SIG-M5 treated with dmso at 0.1 percent for 504 hours (cell line): ENCODE measurements at regions not wholly inside any gene's neighbourhood (a gene's known extent, or its start where the extent isn't known, plus 50 kb on each side); places are given as distances from the start of the nearest gene placed in this dataset.
"Not testable (repeated sequence)": the region's sequence is repeated elsewhere in the genome, so short reads cannot be mapped to it uniquely, and the experiment has no call there.

Experiments used
- DNase-seq: peaks from one replicate; lab custom pipeline; 2025; ENCODE audit not compliant: unreplicated experiment; lab: John Stamatoyannopoulos, UW

DNA sequence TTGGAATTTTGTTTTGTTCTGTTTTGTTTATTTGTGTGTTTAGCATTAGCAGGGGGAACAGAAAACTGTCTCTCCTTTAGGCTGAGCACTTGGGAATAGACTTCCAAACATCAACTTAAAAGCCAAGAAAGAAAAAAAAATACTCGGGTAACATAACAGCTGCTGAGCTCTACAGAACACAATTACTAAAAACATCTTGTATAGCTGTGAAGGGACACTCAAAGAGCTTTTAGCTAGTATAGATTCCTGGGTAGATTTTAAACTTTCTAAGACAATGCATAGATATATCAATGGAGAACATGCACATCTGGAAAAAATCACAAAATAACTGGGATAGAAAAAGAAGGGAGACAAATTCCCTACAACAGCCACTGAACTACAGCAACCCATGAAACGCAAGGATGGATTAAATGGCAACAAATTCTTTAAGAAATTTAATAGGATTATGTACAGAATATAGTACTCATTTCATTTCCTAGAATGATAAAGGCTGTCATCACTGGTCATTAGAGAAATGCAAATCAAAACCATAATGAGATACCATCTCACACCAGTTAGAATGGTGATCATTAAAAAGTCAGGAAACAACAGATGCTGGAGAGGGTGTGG is 174.3 kb upstream of the KRR1 start:
- no peak for DNase-seq

DNA sequence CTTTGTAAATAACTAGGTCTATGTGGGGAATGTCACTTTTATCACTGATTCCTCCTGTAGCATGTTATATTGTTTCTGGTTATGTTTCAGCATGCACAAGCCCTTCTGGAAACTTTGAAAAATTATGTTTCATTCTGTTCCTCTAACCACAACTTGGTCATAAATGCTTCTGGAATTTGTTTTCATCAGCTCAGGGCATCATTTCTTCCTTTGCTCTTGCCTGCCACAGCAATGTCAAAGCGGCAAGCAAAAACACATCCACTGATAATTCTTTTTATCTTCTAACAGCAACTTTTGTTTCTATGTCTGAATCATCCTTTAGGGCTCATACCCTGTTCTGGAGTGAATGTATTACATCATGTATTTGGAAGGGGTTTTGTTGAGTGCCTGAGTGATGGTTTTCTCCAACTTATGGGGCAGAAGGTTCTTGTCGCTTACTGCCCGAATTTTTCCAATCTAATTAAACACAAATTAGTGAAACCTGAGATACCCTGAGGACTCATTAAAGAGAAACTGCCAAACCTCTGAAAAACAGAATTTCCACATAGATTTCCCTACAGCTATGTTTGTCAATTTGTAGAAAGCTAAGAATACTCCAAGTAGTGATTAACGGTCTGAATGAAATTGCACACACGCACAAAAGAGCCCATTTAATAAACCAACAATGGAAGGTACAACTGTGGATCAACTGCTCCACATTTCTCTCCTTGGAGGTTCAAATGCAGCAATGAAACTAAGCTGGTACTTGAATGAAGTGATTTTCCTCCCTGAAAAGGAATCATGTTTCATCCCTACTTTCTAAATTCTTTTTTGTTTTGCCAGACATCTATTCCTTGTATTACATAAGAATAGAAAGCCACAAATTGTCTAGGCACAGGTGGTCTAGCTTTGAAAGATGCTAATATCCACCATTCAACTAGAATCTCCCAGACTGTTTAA is 173.5 kb upstream of the KRR1 start:
- no peak for DNase-seq

GRCh38 chr12:75683995-75684586 is 172.7 kb upstream of the KRR1 start:
- not testable (repeated sequence) for DNase-seq

GRCh38 chr12:75683220-75683619 is 171.8 kb upstream of the KRR1 start:
- no peak for DNase-seq

GRCh38 chr12:75677522-75677921 is 166.1 kb upstream of the KRR1 start:
- no peak for DNase-seq

- DNase-seq: no peak
Observed at GRCh38 chr12:75674393-75674792, 163.0 kb upstream of the KRR1 start.

- no peak for DNase-seq
Observed at GRCh38 chr12:75672200-75672599, 160.8 kb upstream of the KRR1 start.

- no peak for DNase-seq
Observed at GRCh38 chr12:75670216-75670615, 158.8 kb upstream of the KRR1 start.

DNA sequence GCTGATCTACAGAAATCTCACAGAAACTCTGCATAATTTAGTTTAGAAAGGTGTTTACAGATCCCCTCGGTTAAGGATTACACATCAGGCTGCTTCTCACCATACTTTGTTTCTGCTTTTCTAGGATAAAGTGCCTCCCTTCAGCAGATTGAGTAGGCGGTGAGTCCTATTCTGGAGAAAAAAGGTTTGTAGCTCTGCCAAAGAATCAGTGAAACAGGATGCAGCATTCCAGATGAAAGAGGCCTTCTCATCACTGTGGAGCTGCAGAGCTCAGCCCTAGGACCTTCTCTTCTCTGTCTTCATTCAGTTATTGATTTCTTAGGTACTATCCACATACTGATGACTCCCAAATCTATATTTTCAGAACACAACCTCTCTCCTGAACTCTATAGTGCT is 155.5 kb upstream of the KRR1 start:
- DNase-seq: no peak

DNA sequence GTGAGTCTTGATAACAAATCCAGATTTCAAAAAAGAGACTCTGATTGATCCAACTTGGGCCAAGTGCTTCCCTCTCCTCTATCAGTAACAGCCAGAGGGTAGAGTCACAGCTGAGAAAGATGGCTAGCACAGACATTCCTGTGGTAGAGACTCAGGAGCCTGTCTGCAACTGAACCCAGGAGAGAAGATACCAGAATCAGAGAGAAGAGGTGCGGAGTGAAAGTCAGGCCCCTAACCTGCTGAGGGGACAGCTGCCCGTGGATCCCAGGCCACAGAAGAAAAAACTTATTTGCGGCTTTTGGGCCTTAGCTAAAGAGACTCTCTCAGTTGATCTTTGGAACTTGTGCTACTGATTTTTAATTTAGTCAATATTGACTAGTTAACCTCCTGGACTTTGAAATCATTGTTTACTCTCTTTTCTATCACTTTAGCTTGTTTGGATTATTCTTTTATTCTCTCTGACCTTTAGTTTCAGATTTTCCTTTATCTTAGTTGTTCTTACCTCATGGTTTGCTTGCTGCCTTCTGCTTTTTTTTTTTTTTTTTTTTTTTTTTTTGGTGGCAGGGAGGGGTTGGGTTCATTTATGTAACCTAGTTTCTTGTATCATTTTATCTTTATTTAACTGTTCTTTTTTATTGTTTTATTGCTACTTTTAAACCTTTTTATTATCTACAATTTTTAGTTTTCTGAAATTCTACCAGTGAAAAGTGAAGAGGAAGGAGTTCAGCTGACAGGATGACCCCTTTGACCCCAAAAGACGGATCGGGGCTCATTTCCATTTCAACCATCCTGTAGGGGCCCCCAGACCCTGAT is 154.9 kb upstream of the KRR1 start:
- no peak for DNase-seq

DNA sequence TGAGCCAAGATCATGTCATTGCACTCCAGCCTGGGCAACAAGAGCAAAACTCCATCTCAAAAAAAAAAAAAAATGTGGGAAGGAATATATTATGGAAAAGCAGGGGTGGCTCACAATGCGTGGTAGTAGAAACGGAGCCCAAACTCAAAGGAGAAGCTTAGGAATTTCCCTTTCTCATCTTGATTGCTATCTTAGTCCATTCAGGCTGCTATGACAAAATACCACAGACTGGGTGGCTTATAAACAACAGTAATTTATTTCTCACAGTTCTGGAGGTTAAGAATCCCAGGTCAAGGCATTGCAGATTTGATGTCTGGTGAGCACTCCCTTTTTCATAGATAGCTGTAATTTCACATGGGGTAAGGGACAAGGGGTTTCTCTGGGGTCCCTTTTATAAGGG is 153.8 kb upstream of the KRR1 start:
- DNase-seq: no peak

- DNase-seq: no peak
Observed at GRCh38 chr12:75662511-75663159, 151.2 kb upstream of the KRR1 start.

DNA sequence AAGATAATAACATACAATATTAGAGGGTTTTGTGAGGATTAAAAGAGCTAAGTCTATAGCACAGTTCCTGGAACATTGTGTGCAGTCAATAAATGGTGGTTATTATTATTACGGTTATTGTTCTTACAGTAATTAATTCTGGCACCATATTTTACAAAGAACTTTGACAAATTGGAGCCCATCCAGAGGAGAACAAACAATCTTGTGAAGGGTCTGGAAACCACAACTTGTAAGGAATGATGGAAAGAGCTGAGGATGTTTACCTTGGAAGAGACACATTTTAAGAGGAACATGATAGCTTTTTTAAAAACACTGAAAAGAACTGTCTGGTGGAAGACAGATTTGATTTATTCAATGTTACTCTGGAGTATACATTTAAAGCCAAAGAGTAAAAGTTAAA is 150.5 kb upstream of the KRR1 start:
- no peak for DNase-seq

DNA sequence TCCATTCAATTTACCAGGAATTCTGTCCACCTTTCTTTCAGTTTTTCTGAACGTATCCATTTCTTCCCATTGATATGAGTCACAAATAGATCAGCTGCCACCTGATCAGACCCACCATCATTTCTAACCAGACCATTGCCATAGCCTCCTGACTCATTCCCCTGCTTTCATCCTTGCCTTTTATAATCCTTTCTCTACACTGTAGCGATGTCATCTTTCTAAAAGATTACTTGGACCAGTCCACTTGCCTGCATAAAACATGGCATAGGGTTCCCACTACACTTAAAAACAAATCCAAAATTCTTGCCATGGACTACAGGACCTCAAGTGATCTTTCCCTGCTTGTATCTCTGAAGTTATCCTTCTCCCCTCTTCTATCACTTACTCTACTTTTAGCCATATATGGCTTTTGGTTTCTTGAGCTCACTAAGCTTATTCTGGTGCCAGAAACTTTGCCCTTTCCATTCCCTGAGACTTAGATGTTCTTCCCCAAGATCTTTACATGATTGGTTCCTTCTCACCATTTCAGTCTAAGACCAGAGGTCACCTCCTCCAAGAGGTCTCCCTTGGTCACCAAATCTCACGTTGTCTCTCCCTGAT is 149.5 kb upstream of the KRR1 start:
- no peak for DNase-seq

- DNase-seq: no peak
Observed at GRCh38 chr12:75660107-75660530, 148.7 kb upstream of the KRR1 start.

DNA sequence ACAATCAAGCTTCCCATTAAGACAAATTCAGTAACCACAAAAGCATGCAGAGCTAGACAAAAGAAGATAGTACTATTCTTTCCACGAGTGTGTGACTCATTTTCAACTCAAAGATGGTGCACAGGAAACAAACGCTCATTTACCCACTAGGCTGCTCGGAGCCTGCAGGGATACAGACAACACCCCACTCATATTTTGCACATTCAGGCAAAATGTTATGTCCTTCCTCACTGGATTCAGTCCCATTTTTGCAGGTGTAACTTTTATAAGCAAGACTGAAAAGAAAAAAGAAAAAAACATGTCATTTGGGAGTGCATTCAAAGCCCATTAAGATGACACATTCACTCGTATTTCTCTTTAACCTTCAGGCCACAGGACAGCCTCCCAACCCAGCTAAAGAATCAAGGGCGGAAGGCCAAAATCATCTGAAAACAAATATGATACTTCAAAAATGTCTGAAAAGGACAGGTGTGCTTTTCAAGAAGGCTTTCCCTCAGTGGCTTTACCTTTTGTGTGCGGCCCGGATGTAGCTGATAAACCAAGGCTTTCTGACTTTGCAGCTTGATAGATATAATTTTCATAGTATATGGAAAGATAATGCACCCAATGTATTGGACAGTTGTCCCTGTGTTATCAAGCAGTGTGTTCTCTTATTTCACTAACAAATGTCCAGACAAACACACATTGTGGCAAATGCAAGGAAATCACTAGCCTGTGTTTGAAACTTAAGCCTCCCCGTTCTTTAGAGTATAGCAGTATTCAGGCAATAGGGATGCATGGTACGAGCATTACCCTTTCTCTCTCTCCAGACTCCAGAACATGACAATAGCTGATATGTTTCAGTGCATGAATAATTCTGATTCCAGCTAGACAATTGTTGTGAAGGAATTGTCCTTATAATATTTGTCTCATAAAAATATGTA is 147.8 kb upstream of the KRR1 start:
- DNase-seq: no peak

GRCh38 chr12:75658286-75658685 is 146.9 kb upstream of the KRR1 start:
- no peak for DNase-seq

GRCh38 chr12:75657831-75658230 is 146.4 kb upstream of the KRR1 start:
- no peak for DNase-seq

GRCh38 chr12:75657354-75657753 is 145.9 kb upstream of the KRR1 start:
- DNase-seq: not testable (repeated sequence)
